ENCODE measurements at regions not wholly inside any gene's neighbourhood (a gene's known extent, or its start where the extent isn't known, plus 50 kb on each side); places are given as distances from the start of the nearest gene placed in this dataset.

DNA sequence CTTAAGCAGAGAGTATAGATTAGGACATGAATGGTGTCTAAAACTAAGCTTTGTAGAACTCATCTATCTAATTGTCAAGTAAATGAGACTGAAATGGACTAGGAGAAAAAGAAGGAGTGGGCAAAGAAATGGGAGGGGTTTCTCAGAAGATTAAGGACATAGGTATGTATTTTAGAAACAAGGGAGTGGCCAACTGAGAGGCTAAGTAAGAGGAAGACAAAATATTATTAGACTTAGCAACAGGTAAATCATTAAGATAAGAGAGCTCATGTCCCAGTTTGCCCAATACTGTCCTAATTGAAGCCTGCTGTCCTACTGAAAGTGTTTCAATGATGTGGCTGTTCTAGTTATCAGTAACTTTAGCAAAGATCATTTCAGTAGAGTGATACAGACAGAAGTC lies 171.4 kb downstream of the KITLG start:
- TF ChIP-seq, protein P1, sequence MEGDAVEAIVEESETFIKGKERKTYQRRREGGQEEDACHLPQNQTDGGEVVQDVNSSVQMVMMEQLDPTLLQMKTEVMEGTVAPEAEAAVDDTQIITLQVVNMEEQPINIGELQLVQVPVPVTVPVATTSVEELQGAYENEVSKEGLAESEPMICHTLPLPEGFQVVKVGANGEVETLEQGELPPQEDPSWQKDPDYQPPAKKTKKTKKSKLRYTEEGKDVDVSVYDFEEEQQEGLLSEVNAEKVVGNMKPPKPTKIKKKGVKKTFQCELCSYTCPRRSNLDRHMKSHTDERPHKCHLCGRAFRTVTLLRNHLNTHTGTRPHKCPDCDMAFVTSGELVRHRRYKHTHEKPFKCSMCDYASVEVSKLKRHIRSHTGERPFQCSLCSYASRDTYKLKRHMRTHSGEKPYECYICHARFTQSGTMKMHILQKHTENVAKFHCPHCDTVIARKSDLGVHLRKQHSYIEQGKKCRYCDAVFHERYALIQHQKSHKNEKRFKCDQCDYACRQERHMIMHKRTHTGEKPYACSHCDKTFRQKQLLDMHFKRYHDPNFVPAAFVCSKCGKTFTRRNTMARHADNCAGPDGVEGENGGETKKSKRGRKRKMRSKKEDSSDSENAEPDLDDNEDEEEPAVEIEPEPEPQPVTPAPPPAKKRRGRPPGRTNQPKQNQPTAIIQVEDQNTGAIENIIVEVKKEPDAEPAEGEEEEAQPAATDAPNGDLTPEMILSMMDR (IDR thresholded peaks at IDR 0.05; ENCODE audit: low read length), result no peak
- TF ChIP-seq EZH2 (IDR thresholded peaks at IDR 0.05; ENCODE audit: borderline replicate concordance, low read length), result no peak

Data from OCI-LY1 (cell line).